ENCODE measurements at regions not wholly inside any gene's neighbourhood (a gene's known extent, or its start where the extent isn't known, plus 50 kb on each side); places are given as distances from the start of the nearest gene placed in this dataset.

DNA sequence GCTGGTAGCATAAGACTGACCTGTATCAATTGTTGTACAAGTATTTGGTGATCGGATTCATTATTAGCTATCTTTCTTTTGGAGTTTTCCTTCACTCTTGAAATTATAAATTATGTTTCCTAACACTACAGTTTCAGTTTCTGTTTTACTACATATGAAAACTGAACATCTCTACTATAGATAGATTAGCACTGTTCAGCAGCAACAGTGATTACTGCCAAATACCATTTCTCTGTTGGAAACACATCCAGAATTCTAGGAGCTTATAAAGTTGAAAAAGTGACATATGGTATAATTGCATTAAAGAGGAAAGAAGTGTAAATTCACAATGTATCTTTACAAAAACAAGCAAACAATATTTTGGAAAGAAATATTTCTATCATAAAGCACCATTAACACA is 118.5 kb upstream of the GRIA4 start:
- TF ChIP-seq POLR2A (IDR thresholded peaks at IDR 0.05), result no peak
- TF ChIP-seq, protein P1, sequence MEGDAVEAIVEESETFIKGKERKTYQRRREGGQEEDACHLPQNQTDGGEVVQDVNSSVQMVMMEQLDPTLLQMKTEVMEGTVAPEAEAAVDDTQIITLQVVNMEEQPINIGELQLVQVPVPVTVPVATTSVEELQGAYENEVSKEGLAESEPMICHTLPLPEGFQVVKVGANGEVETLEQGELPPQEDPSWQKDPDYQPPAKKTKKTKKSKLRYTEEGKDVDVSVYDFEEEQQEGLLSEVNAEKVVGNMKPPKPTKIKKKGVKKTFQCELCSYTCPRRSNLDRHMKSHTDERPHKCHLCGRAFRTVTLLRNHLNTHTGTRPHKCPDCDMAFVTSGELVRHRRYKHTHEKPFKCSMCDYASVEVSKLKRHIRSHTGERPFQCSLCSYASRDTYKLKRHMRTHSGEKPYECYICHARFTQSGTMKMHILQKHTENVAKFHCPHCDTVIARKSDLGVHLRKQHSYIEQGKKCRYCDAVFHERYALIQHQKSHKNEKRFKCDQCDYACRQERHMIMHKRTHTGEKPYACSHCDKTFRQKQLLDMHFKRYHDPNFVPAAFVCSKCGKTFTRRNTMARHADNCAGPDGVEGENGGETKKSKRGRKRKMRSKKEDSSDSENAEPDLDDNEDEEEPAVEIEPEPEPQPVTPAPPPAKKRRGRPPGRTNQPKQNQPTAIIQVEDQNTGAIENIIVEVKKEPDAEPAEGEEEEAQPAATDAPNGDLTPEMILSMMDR (IDR thresholded peaks at IDR 0.05), result no peak
- Histone ChIP-seq H3K27ac (no peak overlapping the region), H3K9me3 (replicated peaks in 1 of 3) (no peaks in the 10 kb centered on the region), H3K4me3 (no peak overlapping the region), H3K36me3 (replicated peaks in 1 of 2) (no peaks in the 10 kb centered on the region), H3K27me3 (no peaks in the 10 kb centered on the region), H3K4me1 (replicated peaks in 1 of 2) (no peaks in the 10 kb centered on the region)
- DNase-seq, result no peak
- WGBS, 4 donors, result 76 to 94% (median 87%) methylated on average over 1 of the region's 1 CpG
- intact Hi-C loops (cut with DNase I), result no loop called here

DNA sequence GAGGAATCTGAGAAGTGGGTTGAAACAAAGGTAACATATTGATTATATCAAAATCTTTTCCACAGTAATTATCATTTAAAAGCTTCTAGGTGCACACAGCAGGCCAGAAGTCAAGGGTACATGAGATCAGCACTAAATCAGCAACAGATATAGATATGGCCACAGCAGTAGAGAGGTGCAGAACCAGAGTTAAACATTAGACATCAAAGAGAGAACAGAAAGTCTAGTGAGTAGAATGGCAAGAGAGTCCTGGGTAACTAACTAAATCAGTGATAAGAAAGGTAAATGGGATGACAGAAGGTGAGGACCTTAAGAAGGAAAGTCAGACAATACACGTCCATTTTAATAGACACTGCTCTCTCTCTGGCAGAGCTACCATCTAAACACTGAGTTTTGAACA is 119.5 kb upstream of the GRIA4 start:
- Histone ChIP-seq H3K4me1 (replicated peaks in 1 of 2) (no peaks in the 10 kb centered on the region), H3K9me3 (replicated peaks in 1 of 3) (no peaks in the 10 kb centered on the region), H3K4me3 (no peak overlapping the region), H3K36me3 (replicated peaks in 1 of 2) (no peaks in the 10 kb centered on the region), H3K27me3 (no peaks in the 10 kb centered on the region), H3K27ac (no peak overlapping the region)
- intact Hi-C loops (cut with DNase I), result no loop called here
- WGBS, 4 donors, result 65 to 80% (median 73%) methylated on average over 1 of the region's 1 CpG
- no peak for DNase-seq
- TF ChIP-seq POLR2A (IDR thresholded peaks at IDR 0.05), result no peak
- TF ChIP-seq, protein P1 (IDR thresholded peaks at IDR 0.05), result no peak

DNA sequence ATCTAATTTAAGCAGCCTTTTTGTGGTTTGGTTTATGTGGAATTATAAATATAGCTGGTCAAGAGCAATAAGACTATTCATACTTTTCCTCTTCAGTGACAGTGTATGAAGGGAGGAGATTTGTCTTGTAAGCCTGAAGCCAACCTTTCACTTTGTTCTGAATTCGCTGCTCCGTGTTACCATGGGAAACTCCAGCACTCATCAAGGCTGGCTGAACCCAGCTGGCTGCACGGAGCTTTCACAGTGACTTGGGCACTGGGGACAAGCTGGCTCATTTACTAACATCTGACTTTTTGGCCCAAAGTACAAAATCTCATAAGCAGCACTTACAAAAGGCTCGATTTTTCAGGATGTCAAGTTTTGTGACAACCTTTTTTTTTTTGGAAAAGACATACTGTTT is 120.4 kb upstream of the GRIA4 start:
- TF ChIP-seq, protein P1 (IDR thresholded peaks at IDR 0.05), result no peak
- TF ChIP-seq POLR2A (IDR thresholded peaks at IDR 0.05), result no peak
- intact Hi-C loops (cut with DNase I), result no loop called here
- Histone ChIP-seq H3K36me3 (replicated peaks in 1 of 2) (no peaks in the 10 kb centered on the region), H3K27me3 (no peaks in the 10 kb centered on the region), H3K4me1 (replicated peaks in 1 of 2) (no peaks in the 10 kb centered on the region), H3K9me3 (replicated peaks in 1 of 3) (no peaks in the 10 kb centered on the region), H3K27ac (no peak overlapping the region), H3K4me3 (no peak overlapping the region)
- peak in 1 of 7 donors; percentile 62 for DNase-seq
- 39 to 48% (median 39%) methylated on average over 4 of the region's 4 CpGs for WGBS, 4 donors

DNA sequence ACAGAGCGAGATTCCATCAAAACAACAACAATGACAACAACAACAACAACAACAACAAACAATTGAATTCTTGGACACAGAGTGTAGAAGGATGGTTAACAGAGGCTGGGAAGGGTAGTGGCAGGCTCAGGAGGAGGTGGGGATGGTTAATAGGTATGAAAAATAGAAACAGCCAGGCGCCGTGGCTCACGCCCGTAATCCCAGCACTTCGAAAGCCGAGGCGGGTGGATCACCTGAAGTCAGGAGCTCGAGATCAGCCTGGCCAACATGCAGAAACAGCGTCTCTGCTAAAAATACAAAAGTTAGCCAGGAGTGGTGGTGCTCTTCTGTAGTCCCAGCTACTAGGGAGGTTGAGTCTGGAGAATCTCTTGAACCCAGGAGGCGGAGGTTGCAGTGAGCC is 122.9 kb upstream of the GRIA4 start:
- 86 to 95% (median 93%) methylated on average over 11 of the region's 11 CpGs for WGBS, 4 donors
- H3K4me3 ChIP-seq, result no peak overlapping the region
- no peaks in the 10 kb centered on the region for H3K4me1 ChIP-seq (replicated peaks in 1 of 2)
- TF ChIP-seq, protein P1 (IDR thresholded peaks at IDR 0.05), result no peak
- TF ChIP-seq POLR2A (IDR thresholded peaks at IDR 0.05), result no peak
- no peaks in the 10 kb centered on the region for H3K9me3 ChIP-seq (replicated peaks in 1 of 3)
- DNase-seq, result no peak
- intact Hi-C loops (cut with DNase I), result no loop called here
- no peaks in the 10 kb centered on the region for H3K27me3 ChIP-seq
- no peak overlapping the region for H3K27ac ChIP-seq
- no peaks in the 10 kb centered on the region for H3K36me3 ChIP-seq (replicated peaks in 1 of 2)
